HG03139 (cell line): ENCODE measurements at regions not wholly inside any gene's neighbourhood (a gene's known extent, or its start where the extent isn't known, plus 50 kb on each side); places are given as distances from the start of the nearest gene placed in this dataset.

Experiments
- ATAC-seq: cut with Tn5 transposase; IDR thresholded peaks from one replicate; pipeline ENCODE4 v1.9.1; 2021; ENCODE audit not compliant: unreplicated experiment

DNA sequence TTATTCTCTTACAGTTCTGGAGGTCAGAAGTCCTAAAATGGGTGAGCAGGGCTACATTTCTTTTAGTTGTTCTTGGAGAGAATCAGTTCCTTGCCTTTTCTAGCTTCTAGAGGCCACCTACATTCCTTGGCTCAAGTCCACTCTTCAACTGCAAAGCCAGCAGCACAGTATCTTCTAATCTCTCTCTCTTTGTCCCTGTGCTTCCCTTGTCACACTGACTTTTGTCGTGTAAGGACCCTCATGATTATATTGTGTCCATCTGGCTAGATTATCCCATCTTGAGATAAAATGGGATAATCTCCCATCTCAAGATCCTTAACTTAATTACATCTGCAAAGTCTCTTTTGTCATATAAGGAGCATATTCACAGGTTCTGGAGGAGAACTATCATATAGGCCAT is 359.0 kb downstream of the ADRA2A start:
- no peak for ATAC-seq

- no peak for ATAC-seq
These were observed 362.4 kb downstream of the ADRA2A start for GRCh38 chr10:111439034-111439842.

DNA sequence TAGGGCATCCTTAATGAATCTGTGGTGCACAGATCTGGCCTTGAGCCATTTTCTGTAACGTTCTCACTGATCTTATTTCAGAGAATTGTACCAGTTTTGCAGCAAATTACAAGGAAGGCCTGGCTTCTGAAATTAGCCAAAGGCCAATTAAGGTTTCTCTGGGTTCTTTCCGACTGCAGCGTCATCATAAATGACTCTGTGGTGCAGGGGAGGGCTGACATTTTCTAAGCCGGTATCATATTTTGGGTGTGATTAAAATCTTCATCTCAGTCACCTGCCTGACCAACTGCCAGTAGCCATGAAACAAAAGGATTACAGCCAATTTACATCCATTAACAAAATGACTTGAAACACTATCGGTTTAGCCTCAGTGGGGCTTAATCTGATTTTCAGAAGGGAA is 363.7 kb downstream of the ADRA2A start:
- no peak for ATAC-seq

DNA sequence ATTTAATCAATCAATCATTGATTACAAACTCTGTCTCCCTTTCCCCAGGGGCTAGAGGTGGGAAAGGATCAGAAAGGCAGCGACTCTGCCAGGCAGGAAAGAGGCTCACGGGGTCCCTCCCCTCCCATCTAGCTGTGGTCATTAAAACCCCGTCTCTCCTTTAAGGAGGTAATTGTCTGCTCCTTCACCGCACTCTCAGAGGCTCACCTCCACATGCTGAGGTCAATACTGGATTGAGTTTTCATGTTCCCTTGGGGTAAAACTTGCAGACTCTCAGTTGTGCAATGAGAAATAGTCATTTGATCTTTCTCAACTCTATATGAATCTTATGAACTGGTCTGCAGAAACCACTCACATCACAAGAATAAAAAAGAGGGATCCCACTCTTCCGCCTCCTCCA is 368.8 kb downstream of the ADRA2A start:
- no peak for ATAC-seq

DNA sequence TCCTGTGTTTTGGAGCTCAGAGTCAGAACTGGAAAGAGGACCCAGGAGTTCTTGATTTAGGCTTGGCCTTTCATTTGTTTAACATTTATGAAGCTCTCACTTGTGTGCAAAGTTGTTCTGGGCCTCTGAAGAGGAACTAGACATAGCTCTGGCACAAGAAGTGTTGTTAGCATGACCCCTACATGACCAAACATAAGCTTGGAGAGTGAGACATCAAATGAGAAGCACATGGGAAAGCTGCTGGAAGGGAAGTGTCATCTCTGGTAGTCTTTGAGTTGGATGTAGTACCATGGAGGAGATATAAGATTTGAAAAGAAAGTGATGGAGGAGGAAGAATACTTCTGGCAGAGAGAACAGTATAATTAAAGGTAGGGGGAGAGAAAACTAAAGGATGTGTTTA is 370.1 kb downstream of the ADRA2A start:
- ATAC-seq, result no peak

- ATAC-seq, result no peak
These were observed 375.3 kb downstream of the ADRA2A start for GRCh38 chr10:111452153-111452552.

- no peak for ATAC-seq
These were observed 379.1 kb downstream of the ADRA2A start for GRCh38 chr10:111455776-111456426.

DNA sequence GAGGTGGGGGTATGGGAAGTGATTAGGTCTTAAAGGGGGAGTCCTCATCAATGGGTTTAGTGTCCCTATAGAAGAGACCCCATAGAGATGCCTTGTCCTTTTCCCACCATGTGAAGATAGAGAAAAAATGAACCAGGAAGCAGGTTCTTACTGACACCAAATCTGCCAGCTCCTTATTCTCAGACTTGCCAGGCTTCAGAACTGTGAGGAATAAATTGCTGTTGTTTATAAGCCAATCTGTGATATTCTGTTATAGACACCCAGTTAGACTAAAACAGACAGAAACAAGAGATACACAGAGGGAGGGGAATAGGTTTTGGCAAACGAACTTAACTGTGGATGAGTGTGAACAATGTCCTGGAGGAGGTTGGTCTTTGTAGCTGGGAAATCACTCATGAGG is 381.4 kb downstream of the ADRA2A start:
- no peak for ATAC-seq

DNA sequence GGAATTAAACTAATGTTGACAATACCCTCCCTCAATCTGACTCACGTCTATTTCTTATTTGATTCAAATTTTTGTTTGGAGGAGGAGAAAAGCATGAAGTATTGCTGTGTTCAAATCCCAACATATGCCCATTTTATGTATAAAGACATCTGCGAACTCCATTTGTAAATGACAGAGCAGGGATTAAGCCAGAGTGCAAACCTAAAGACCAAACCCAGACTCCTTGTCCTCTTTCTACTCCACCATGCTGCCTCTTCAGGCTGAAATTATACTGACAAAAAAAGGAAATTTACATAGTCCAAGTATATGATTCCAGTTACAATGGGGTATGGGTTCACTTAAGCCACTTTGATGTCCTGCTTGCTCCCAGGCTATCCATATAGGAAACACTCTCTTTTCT is 383.1 kb downstream of the ADRA2A start:
- ATAC-seq, result no peak

- no peak for ATAC-seq
These were observed 395.6 kb downstream of the ADRA2A start for GRCh38 chr10:111472445-111472844.

DNA sequence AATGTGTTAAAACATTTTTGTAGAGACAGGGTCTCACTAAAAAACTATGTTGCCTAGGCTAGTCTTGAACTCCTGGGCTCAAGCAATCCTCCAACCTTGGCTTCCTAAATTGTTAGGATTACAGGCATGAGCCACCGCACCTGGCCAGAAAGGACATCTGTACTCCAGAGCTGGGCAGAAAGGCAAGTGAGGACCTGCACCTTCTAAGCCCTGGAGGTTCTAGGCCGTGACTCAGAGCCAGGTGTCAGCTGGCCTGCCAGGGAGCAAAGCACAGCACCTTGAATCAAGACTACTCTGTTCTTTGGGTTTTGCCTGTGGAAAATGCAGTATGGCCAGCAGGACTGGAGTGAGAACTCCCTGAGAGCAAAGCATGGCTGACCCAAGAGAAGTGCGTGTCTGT is 396.5 kb downstream of the ADRA2A start:
- ATAC-seq, result no peak

- no peak for ATAC-seq
These were observed 398.0 kb downstream of the ADRA2A start for GRCh38 chr10:111474786-111475185.

DNA sequence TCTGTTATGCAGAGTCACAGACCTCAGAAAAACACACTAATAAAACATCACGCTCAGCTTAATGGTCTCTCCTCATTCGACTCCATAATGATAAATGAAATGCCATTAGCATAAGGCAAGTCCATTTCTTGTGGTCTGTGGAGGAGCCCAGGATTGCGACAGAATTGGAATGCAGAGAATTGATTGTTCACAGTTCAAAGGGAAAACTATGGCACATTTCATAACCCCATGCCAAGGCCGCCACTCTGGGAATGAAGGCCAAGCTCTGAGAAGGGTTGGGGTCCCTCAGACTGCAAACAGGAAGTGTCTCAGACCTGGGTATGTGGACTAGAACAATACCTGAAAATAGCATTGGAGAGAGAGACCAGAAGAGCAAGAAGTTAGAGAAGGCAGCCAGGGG is 398.9 kb downstream of the ADRA2A start:
- ATAC-seq, result no peak

DNA sequence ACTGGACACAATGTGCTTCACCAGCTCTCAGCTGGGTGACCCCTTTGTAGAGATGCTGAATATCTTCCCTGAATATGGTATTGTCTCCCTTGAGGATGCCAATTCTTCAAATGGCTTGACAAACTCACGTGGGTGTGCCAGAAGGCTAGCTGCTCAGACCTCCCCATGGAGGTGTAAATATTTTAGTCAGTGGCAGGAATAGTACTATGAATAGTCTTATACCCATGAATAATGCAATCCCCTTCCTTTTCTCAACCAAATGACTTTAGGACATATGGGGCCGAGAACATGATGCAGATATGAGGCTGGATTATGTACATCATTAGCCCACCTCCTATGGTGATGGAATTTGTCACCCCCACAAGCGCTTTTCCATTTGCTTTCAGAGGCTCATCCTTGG is 401.8 kb downstream of the ADRA2A start:
- ATAC-seq, result no peak

DNA sequence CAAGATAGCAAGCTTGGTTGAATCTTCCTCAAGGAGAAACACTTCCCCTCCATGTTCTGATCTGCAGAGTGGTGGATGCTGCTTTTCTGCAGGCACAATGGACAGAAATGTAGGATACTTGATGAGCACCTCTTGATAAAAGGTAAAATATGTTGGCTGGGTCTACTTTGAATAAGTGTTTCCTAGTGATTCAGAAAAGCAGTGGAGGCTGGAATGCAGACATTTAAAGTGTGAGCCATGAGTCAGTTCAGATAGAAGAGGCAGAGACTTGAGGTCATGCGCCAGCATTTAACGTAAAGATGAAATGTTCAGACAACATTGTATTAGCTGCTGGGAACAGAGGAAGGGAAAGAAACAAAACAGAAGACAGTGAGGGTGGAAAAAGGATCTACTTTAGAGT is 403.1 kb downstream of the ADRA2A start:
- no peak for ATAC-seq

DNA sequence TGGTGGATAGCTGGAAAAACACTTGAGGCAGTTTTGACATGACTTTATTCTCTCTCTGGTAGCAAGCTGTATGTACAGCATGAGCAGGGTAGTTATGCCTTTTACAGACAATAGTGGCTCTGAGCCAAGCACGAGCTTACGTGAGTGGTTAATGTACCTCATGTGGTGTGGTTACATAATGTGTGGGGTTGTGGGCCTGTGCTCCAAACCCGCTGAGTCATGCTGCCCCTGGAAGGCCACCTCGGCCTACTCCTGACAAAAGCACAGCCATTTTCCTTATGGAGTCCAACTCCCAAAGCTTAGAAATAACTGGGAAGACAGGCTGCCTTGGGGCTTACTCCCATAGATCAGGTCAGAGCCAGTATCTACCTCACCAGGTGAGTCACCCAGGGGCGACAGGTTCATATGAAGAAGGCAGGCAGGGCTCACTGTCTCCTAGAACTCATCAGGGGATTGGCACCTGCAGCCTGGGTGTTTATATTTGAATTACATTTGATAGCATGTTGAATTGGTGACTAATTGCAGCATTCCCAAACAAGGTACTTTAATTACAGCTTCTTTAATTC is 404.5 kb downstream of the ADRA2A start:
- no peak for ATAC-seq

GRCh38 chr10:111481866-111482265 is 405.0 kb downstream of the ADRA2A start:
- no peak for ATAC-seq

DNA sequence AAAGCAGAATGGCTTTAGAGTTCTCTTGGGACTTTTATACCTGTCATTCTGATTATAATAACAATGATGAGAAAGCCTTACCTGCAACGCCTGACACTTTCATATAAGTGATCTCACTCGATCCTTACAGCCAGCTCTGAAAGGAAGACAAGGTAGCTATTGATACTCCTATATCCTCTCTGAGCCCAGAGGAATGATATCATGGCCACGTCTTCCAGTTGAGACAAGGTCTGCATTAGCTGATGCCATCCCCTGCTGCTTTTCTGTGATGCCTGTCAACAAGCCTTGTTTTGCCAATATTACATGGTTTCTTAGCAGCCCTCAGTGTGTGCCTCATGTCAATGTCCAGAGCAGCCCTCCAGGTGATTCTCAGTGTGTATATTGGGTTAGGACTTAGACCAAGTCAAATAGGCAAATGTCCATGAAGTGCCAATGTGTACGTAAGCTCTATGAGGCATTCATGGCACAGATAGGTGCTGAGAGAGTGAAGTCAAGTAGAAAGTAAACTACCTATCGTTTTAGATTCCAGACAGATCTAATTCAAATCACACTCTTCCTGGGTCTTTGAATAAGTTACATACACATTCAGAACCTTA is 405.9 kb downstream of the ADRA2A start:
- no peak for ATAC-seq

DNA sequence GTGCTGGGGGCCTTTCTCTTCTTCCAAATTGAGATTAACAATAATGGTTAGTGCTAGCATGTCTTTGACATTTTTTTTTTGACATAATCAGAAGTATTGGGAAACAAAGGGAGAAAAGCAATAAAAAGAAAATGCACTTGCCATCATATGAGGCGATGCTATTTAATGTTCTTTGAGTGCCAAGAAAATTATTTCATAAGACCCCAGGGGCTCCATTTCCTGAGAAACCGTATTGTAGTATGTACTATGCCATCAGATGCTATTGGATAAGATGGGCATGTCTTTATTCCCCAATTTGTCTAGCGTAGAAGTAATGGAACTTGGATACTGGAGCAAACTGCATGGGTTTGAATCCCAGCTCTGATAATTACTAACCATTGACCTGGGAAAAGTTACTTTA is 408.9 kb downstream of the ADRA2A start:
- no peak for ATAC-seq

DNA sequence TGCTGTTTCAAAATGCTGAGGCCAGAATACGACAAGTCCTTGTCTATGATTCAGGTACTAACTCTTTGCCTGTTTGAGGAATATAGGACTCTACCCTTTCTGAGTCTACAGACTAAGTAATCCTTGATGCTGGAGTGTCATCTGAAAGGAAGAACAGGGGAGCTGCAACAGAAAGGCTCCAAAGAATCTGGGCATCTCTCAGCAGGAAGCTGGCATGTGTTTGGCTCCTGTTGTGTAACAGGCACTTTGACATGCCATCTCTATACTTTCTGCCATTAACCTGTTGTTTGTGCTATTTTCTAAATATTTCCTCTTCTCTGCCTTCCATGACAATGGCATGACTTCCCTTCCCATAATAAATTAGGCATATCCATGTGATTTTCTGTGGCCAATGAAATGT is 409.5 kb downstream of the ADRA2A start:
- ATAC-seq, result no peak

GRCh38 chr10:111488668-111489067 is 411.8 kb downstream of the ADRA2A start:
- ATAC-seq, result no peak

DNA sequence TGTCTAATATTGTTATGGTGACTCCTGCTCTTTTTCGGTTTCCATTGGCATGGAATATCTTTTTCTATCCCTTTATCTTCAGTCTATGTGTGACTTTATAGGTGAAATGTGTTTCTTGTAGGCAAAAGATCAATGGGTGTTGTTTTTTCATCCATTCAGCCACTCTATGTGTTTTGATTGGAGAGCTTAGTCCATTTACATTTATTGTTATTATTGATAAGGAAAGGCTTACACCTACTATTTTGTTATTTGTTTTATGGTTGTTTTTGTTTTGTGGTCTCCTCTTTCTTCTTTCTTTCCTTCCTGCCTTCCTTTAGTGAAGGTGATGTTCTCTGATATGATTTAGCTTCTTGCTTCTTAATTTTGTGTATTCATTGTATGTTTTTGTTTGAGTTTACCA is 414.3 kb downstream of the ADRA2A start:
- ATAC-seq, result no peak
